Activated T-cell treated with anti-CD3 and anti-CD28 coated beads, Interleukin-2, amount 50 U/mL, for 24 hours (primary cell): ENCODE measurements at regions not wholly inside any gene's neighbourhood (a gene's known extent, or its start where the extent isn't known, plus 50 kb on each side); places are given as distances from the start of the nearest gene placed in this dataset.
"Not testable (repeated sequence)": the region's sequence is repeated elsewhere in the genome, so short reads cannot be mapped to it uniquely, and the experiment has no call there.

ENCODE experiments used
- DNase-seq: peaks from one replicate; pipeline ENCODE4 v3.0.0-alpha.2; 2020
- H3K27ac Mint-ChIP-seq: 2 replicates; pipeline ENCODE4 v1.8.0; 2020; ENCODE audit warnings: mild to moderate bottlenecking, mixed read lengths
- H3K27me3 Mint-ChIP-seq: 2 replicates; pipeline ENCODE4 v1.8.0; 2020; ENCODE audit warnings: mixed read lengths
- H3K36me3 Mint-ChIP-seq: 2 replicates; pipeline ENCODE4 v1.8.0; 2020; ENCODE audit warnings: low read depth, mixed read lengths
- H3K4me1 Mint-ChIP-seq: 2 replicates; pipeline ENCODE4 v1.8.0; 2020; ENCODE audit warnings: low read depth, mixed read lengths
- H3K4me3 Mint-ChIP-seq: 2 replicates; pipeline ENCODE4 v1.8.0; 2020; ENCODE audit warnings: mild to moderate bottlenecking, moderate library complexity, mixed read lengths
- H3K9me3 Mint-ChIP-seq: 2 replicates; pipeline ENCODE4 v1.8.0; 2020; ENCODE audit warnings: mixed read lengths

DNA sequence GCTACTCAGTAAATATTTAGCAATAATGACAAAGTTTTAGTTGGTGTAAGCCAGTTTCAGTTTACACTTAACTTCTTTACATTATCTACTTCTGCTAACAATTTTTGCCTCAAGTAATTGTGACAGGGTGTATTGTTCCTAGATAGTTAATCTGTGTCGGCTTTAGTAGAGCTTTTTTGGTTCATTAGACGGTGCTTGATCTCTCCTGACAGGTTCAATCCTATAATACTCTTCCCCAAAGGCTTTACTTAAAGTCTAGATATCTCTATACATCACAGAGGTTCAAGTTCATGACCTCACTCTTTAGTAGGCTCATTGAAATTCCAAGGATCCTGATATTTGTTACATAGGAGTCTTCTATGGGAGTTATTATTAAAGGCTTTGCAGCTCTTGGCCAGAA lies 365.6 kb upstream of the DPPA4 start:
- DNase-seq: no peak
- no peaks in the 10 kb centered on the region for H3K27me3 Mint-ChIP-seq
- H3K9me3 Mint-ChIP-seq: peaks cover 5% of the 10 kb centered on the region
- no peak overlapping the region for H3K4me3 Mint-ChIP-seq
- H3K27ac Mint-ChIP-seq: no peak overlapping the region
- no peaks in the 10 kb centered on the region for H3K36me3 Mint-ChIP-seq
- peaks cover 17% of the 10 kb centered on the region for H3K4me1 Mint-ChIP-seq

DNA sequence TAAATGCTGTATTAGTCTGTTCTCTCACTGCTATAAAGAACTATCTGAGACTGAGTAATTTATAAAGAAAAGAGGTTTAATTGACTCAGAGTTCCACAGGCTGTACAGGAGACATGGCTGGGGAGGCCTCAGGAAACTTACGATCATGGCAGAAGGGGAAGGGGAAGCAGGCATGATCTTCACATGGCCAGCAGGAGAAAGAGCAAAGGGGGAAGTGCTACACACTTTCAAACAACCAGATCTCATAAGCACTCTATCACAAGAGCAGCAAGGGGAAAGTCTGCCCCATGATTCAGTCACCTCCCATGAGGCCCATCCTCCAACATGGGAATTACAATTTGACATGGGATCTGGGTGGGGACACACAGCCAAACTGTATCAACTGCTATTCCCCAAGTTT lies 367.8 kb upstream of the DPPA4 start:
- H3K9me3 Mint-ChIP-seq, DNase-seq, H3K4me3 Mint-ChIP-seq, H3K27me3 Mint-ChIP-seq, H3K36me3 Mint-ChIP-seq, H3K27ac Mint-ChIP-seq: not testable (repeated sequence)
- H3K4me1 Mint-ChIP-seq: peaks cover 17% of the 10 kb centered on the region

DNA sequence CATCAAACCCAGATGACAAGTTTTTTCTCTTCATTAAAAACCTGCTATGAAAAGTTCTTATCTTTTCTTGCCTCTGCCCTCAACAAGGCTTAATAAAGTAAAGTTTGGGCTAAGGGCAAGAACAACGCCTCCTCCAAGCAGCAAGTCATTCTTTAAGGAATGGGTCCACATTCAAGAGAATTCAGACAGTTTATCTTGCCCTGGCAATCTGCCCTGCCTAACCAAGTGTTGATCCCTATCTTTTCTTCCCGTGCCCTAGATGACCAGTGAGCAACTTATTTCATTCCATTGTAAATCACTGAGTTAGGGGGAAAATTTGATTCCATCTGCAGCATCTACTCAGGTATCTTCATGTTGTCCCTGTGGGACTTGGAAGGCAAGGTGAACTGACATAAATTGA lies 370.3 kb upstream of the DPPA4 start:
- Mint-ChIP-seq H3K9me3 (peaks cover 8% of the 10 kb centered on the region), H3K36me3 (no peaks in the 10 kb centered on the region), H3K27me3 (peaks cover 10% of the 10 kb centered on the region), H3K4me1 (peaks cover 6% of the 10 kb centered on the region), H3K4me3 (no peak overlapping the region), H3K27ac (no peak overlapping the region)
- DNase-seq: no peak

DNA sequence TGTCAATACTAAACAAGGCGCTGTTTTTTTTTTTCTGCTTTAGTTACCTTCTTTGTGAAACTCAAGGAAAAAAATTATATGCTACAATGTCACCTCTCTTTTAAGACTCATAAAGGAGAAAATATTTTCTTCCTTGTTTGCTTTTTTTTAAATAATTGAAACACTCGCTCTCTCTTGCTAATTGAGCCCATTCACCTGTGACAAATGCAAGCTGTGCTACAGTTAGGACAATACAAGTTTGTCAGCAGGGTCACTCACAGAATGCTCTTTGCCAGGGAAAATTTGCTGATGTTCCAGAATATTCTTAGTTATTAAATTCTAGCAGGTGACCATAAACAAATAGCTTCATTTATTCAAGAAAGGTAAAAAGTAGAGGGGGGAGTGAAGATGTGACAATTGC lies 375.9 kb upstream of the DPPA4 start:
- Mint-ChIP-seq H3K27ac (no peak overlapping the region), H3K4me3 (no peak overlapping the region), H3K9me3 (peaks cover 4% of the 10 kb centered on the region), H3K4me1 (no peaks in the 10 kb centered on the region), H3K27me3 (peaks cover 25% of the 10 kb centered on the region), H3K36me3 (no peaks in the 10 kb centered on the region)
- no peak for DNase-seq

DNA sequence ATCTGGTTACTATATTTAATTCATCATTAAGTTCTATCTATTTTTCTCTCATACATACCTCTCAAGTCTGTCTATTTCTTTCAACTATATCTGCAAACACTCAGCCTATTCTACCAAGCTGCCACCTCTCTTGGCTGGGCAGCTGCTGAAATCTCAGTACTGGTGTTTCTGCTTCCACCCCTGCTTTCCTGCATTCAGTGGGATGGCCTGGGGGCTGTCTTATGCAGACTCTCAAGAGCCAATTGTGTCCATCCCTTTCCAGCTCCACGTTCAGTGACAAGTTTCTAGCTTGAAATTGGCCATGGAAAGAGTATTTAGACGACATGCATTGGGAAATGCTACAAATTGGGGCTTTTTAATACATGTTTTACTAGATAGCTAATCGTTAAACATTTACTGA lies 378.4 kb upstream of the DPPA4 start:
- Mint-ChIP-seq H3K4me1 (no peaks in the 10 kb centered on the region), H3K27me3 (peaks cover 22% of the 10 kb centered on the region), H3K27ac (no peak overlapping the region), H3K36me3 (no peaks in the 10 kb centered on the region), H3K4me3 (no peak overlapping the region), H3K9me3 (peaks cover 3% of the 10 kb centered on the region)
- DNase-seq: no peak

DNA sequence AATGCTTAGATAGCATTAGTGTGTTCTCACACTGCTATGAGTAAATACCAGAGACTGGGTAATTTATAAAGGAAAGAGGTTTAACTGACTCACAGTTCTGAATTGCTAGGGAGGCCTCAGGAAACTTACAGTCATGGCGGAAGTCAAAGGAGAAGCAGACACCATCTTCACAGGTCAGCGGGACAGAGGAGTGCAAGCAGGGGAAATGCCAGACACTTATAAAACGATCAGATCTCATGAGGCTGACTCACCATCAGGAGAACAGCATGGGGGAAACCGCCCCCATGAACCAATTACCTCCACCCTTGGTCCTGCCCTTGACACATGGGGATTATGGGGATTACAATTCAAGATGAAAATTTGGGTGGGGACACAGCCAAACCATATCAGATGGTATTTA lies 381.5 kb upstream of the DPPA4 start:
- Mint-ChIP-seq H3K27ac (no peak overlapping the region), H3K4me1 (no peaks in the 10 kb centered on the region), H3K4me3 (no peak overlapping the region), H3K27me3 (peaks cover 22% of the 10 kb centered on the region), H3K9me3 (peaks cover 3% of the 10 kb centered on the region), H3K36me3 (no peaks in the 10 kb centered on the region)
- DNase-seq: no peak

DNA sequence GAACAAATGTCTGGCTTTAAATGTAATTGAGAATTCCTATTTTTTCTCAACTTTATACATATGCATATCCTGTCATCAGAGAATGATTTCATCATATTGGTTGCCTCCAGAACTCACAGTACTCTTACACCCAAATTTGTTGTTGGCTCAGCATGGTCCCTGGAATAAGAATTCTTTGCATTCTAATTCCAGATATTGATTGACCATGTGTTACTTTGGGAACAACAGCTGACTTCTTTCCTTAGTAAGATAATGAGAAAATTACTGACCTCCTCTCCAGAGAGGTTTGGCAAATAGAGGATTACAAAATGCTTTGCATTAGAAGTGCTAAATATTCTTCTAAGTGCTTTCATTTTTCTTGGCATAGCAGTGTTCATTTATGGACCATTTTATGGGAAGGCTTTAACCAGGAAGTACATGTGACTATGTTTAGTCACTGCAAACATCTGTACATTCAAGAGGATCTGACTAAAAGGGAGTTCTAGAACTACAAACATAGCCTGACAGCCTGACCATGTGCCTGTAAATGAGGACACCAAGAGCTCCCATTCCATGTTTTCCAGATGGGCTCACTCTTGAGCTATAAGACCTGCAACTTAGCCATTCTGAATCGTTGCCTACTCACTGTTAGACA lies 391.6 kb upstream of the DPPA4 start:
- Mint-ChIP-seq H3K27me3 (no peaks in the 10 kb centered on the region), H3K36me3 (no peaks in the 10 kb centered on the region), H3K9me3 (no peaks in the 10 kb centered on the region), H3K27ac (no peak overlapping the region), H3K4me3 (no peak overlapping the region), H3K4me1 (peaks cover 15% of the 10 kb centered on the region)
- no peak for DNase-seq

DNA sequence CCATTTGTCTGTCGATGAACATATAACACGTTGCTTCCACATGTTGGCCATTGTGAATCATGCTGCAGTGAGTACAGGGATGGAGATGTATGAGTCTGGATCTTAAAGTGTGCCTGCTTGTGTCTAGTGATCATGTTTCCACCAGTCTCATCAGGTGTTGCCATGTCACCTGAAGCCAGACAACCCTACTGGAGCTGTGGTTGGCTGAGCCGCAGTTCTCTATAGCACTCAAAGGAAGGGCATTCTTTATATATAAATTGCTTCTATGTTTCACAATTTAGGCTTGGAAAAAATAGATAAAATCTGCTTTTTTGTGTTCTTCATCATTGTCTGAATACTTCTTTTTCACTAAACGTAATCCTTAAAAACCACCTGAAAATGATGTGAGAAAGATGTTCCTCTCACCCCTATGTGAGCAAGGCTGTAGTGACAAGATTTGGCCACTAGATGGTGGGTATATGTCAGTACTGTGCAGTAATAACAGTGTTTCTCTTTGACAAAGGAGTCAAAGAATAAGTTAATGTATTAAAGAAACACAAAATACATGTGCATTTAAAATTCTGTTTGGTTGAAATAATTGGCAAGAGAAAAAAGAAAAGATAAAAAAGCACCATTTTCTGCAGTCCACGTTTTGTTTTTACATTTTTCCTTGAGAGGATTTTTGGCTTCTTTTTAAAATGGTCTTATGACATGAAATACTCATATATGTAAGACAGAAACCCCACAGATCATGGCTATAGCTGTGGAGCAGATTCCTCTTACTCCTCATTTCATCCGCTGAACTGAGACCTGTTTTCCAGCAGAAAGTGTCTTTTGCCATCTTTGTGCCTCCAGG lies 394.5 kb upstream of the DPPA4 start:
- Mint-ChIP-seq H3K4me3 (no peak overlapping the region), H3K4me1 (peaks cover 15% of the 10 kb centered on the region), H3K9me3 (peaks cover 3% of the 10 kb centered on the region), H3K36me3 (peaks cover 7% of the 10 kb centered on the region), H3K27me3 (no peaks in the 10 kb centered on the region), H3K27ac (no peak overlapping the region)
- no peak for DNase-seq

DNA sequence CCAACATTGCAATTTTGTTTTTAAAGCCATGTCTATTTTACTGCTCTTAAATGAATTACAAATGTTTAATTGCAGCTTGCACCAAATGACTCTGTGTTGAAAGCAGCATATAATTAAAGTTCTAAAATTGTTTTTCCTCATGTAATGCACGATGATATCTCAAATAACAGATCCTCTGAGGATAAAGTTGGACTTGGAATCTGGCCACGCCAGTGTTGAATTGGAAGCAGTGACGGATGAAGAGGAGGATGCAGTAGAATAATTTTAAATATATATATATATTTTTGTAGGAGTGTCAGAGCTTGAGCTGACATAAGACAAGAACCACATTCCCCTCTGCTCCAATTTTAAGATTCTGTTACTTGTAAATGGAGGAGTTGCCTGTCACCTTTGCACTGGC lies 406.6 kb upstream of the DPPA4 start:
- Mint-ChIP-seq H3K9me3 (no peaks in the 10 kb centered on the region), H3K4me3 (no peak overlapping the region), H3K27ac (no peak overlapping the region), H3K27me3 (no peaks in the 10 kb centered on the region), H3K4me1 (no peaks in the 10 kb centered on the region), H3K36me3 (no peaks in the 10 kb centered on the region)
- DNase-seq: no peak

DNA sequence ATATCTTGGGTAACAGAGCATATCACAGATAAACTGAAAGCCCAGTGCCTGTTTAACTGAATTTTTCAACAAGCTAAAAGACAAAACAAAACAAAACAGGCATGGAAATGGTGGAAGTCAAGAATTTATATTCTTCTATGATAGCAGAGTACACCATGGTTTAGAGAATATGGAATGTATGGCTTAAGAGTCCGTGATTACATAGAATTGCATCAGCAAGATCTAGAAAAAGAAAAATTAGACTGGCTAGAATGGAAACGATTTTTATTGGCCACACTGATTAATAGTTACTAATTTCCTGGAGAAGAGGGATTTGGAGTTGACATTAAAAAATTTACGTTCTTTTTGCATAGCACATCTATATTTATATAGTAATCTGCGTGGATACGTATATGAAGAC lies 435.2 kb upstream of the DPPA4 start:
- Mint-ChIP-seq H3K27ac (no peak overlapping the region), H3K27me3 (no peaks in the 10 kb centered on the region), H3K36me3 (no peaks in the 10 kb centered on the region), H3K9me3 (peaks cover 28% of the 10 kb centered on the region), H3K4me1 (peaks cover 20% of the 10 kb centered on the region), H3K4me3 (no peak overlapping the region)
- DNase-seq: no peak

DNA sequence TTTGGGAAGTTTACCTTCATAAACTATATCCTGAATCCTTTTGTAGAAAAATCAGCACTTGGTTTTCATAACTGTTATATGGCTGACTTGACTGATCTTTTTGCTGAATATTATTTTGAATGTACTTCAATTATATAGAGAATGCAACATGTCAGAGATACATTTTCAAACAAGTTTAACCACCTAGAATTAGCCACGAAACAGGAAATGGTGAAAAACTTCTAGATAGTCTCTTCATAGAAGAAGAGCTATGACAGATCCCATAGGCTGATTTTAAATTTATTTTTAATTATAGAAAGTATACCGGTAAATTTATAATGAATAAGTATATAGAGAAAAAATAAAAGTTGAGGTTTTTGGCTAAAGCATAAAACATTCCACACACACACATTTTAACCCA lies 436.8 kb upstream of the DPPA4 start:
- H3K4me3 Mint-ChIP-seq: no peak overlapping the region
- DNase-seq: no peak
- H3K4me1 Mint-ChIP-seq: peaks cover 20% of the 10 kb centered on the region
- H3K36me3 Mint-ChIP-seq: peaks cover under 1% of the 10 kb centered on the region
- H3K27ac Mint-ChIP-seq: no peak overlapping the region
- peaks cover 41% of the 10 kb centered on the region for H3K9me3 Mint-ChIP-seq
- H3K27me3 Mint-ChIP-seq: no peaks in the 10 kb centered on the region

DNA sequence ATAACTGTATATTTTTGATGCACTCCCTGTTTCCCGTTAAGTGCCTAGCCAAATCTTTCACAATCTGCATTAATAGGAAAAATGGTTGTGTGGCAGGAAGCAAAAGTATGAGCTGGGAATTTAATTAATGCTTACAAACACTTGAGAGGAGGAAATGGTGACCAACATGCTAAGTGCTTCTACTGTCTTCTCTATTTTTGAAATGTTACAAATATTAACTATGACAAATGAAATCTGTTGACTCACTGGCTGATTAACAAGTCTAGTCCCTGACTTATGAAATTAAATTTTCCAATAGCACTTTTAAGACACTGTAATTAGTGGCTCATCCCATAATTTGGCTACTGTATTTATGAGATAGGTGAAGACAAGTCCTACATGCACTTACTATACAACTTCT lies 446.9 kb upstream of the DPPA4 start:
- Mint-ChIP-seq H3K9me3 (peaks cover 13% of the 10 kb centered on the region), H3K27ac (no peak overlapping the region), H3K27me3 (no peaks in the 10 kb centered on the region), H3K36me3 (peaks cover 2% of the 10 kb centered on the region), H3K4me3 (no peak overlapping the region), H3K4me1 (peaks cover 6% of the 10 kb centered on the region)
- DNase-seq: no peak

DNA sequence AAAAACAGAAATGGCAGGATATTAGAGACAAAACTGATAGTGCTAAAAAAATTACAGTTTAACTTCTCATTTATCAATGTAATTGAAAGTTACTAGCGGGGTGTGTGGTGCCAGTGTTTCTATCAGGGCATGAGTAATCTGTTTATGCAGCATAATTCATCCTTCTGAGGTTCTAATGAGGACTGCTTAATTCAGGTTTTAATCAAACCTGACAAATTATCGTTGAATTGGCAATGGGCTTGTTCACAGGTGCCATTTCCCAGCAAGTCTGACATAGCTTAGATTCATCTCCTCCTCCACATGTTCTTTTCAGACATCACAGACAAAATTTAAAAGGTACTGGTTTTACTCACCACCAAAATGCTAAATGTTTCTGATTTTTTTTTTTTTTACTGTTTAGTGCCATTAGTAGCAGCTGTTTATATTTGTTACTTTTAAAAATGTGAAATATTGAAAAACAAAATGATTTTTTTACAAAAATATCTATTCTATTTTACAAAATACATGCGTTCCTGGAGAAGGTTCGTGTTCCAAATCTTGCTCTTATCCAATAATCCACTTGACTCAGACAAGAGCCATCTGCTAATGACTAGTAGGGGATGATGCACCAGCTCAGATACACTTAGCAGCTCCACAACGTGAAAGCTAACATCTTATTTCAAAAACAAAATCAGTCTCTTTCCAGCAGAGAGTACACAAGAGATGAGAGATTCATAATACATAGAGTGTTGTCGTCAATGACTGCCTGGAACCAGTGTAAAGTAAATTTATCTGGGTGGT lies 447.7 kb upstream of the DPPA4 start:
- H3K36me3 Mint-ChIP-seq: no peaks in the 10 kb centered on the region
- no peak overlapping the region for H3K4me3 Mint-ChIP-seq
- peaks cover 11% of the 10 kb centered on the region for H3K9me3 Mint-ChIP-seq

DNA sequence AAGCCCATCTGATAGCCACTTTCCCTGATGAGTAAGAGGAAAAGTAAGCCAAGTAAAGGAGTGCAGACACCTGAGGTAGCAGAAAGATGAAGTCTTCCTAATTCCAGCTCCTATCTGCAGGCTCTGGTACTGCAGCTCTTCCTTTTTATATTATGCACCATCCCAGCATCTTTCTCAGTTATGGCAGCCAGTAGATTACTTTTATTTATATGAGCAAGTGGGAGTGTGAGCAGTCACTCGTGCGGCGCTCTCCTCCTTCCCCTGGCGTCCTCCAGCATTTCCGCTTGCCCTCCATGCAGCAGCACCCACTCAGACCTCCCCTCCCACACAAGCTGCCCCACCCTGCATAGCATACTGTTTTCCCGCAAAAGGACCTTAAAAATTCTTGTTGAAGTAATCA lies 465.9 kb upstream of the DPPA4 start:
- peaks cover 20% of the 10 kb centered on the region for H3K9me3 Mint-ChIP-seq
- H3K27ac Mint-ChIP-seq: no peak overlapping the region
- H3K4me3 Mint-ChIP-seq: no peak overlapping the region
- peaks cover 57% of the 10 kb centered on the region for H3K4me1 Mint-ChIP-seq
- H3K36me3 Mint-ChIP-seq: peaks cover 2% of the 10 kb centered on the region
- DNase-seq: no peak
- H3K27me3 Mint-ChIP-seq: no peaks in the 10 kb centered on the region

More for the DNA sequence above, 447.7 kb upstream of the DPPA4 start:
- H3K4me1 Mint-ChIP-seq: peaks cover 6% of the 10 kb centered on the region
- H3K27ac Mint-ChIP-seq: no peak overlapping the region
- no peaks in the 10 kb centered on the region for H3K27me3 Mint-ChIP-seq
- no peak for DNase-seq

DNA sequence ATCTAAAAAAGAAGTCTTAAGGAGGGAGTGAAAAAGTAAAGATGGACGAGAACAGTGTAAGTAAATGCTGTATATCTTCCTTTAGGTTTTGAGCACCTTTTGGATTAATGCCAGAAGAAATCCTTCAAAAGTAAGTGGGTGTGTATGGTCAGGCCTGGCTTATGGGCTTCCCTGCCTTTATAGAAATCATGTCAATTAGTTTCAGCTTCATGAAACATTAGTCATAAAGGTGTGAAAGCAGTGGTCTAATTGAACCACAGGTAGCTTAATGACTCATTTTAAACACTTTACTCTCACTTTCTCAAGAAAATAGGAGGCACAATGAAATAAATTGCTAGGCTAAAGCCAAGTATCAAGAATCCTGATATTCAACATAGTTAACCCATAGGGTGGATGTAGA lies 467.4 kb upstream of the DPPA4 start:
- peaks cover 17% of the 10 kb centered on the region for H3K9me3 Mint-ChIP-seq
- peaks cover 61% of the 10 kb centered on the region for H3K4me1 Mint-ChIP-seq
- no peak overlapping the region for H3K4me3 Mint-ChIP-seq
- no peaks in the 10 kb centered on the region for H3K27me3 Mint-ChIP-seq
- peak overlapping the region; percentile 30 for H3K27ac Mint-ChIP-seq
- no peak for DNase-seq
- H3K36me3 Mint-ChIP-seq: peaks cover 2% of the 10 kb centered on the region
